ENCODE measurements at regions not wholly inside any gene's neighbourhood (a gene's known extent, or its start where the extent isn't known, plus 50 kb on each side); places are given as distances from the start of the nearest gene placed in this dataset.

DNA sequence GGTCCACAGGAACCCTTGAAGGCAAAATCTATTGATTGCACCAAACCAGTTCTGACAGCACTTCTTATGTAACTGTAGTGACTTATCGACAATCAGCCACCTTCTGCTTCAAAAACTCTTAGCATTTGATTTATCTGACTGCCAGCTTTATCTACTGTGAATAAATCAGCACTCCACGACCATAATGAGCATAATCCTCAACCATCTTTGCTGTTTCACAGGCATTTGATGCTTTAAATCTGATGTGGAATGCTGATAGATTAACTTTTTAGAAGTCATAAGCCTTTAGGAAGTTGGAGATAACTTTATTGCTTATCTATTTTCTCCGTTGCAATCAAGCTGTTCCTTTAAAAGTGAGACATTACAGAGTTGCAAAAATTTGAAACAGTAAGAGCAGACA lies 101.5 kb upstream of the PTCHD4 start:
- ChIA-PET POLR2A (no interaction called here), CTCF (interaction anchor here (0.9 kb wide), 1 partner anchor 773 kb away, joined by 3 read pairs; no protein-coding TSS in a partner anchor)
- no peak for DNase-seq (ENCODE audit: low read depth)
- H3K36me3 ChIP-seq (ENCODE audit: control insufficient read depth, insufficient read depth, low read length): no peaks in the 10 kb centered on the region
- TF ChIP-seq, protein P1, sequence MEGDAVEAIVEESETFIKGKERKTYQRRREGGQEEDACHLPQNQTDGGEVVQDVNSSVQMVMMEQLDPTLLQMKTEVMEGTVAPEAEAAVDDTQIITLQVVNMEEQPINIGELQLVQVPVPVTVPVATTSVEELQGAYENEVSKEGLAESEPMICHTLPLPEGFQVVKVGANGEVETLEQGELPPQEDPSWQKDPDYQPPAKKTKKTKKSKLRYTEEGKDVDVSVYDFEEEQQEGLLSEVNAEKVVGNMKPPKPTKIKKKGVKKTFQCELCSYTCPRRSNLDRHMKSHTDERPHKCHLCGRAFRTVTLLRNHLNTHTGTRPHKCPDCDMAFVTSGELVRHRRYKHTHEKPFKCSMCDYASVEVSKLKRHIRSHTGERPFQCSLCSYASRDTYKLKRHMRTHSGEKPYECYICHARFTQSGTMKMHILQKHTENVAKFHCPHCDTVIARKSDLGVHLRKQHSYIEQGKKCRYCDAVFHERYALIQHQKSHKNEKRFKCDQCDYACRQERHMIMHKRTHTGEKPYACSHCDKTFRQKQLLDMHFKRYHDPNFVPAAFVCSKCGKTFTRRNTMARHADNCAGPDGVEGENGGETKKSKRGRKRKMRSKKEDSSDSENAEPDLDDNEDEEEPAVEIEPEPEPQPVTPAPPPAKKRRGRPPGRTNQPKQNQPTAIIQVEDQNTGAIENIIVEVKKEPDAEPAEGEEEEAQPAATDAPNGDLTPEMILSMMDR (IDR thresholded peaks at IDR 0.05; ENCODE audit: insufficient read depth, low read depth, low read length): no peak
- no peaks in the 10 kb centered on the region; the same call in 1 of the 2 replicates for H3K27me3 ChIP-seq (ENCODE audit: control insufficient read depth, insufficient read depth, low read length)
- H3K4me3 ChIP-seq (ENCODE audit: low read depth, low read length): no peak overlapping the region

DNA sequence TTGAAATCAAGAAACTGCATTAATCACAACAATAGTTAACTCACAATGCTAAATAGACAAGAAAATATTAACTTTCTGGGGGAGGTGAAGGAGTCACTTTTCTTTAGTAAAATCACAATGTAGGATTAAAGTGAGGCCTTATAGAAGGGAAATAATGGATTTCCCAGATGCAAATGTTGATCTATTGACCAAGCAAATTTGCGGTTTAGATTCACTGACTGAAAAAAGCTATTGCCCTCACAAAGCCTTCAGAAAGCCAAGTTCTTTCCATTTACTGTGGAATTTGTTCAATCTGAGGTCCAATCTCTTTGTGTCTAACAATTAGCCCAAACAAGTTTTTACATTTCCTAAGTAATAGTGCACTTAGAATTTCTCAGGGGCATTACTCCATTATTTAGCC lies 95.1 kb upstream of the PTCHD4 start:
- TF ChIP-seq, protein P1 (IDR thresholded peaks at IDR 0.05; ENCODE audit: insufficient read depth, low read depth, low read length): no peak
- POLR2A ChIA-PET: no interaction called here
- CTCF ChIA-PET: no interaction called here
- DNase-seq (ENCODE audit: low read depth): no peak
- H3K27me3 ChIP-seq (ENCODE audit: control insufficient read depth, insufficient read depth, low read length): no peaks in the 10 kb centered on the region; the same call in 1 of the 2 replicates
- no peaks in the 10 kb centered on the region for H3K36me3 ChIP-seq (ENCODE audit: control insufficient read depth, insufficient read depth, low read length)
- H3K4me3 ChIP-seq (ENCODE audit: low read depth, low read length): no peak overlapping the region

DNA sequence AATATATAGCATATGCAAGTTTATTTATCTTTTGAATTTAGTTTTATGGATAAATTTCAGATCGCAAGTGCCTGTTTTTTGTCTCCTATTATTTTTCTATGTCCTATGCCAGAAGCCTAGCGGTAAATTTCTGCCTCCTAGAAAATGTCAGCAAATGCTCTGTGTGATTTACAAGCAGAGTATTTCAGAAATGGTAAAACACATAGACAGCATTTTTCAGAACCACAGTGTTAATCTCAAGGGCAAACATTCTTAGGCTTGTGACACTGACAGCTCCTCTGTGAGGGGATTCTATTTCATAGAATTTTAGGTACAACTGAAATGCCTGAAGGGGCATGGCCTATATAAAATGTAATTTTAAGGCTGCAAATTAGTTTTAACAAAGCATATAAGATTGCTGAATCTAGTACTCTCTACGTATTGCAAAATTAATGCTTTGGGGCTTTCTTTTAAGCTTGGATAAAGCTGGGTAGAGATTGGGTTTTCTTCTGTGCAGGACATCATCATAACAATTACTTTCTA lies 89.9 kb upstream of the PTCHD4 start:
- POLR2A ChIA-PET: no interaction called here
- CTCF ChIA-PET: no interaction called here
- no peak for DNase-seq (ENCODE audit: low read depth)

DNA sequence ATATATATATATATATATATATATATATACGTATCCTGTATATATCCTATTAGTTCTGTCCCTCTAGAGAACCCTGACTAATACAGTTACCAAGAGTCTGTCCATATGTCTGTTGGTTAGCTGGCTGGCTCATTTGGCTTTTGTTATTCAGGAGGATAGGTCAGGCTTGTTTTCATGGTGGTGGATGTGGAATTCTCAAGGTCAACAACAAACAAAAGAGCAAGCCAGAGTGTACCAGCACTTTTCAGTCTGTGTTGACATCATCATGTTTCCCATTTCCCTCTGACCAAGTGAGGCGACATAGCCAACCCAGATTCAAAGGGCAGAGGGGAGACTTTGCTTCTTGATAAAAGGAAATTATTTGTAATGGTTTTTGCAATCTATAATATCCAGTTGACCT lies 88.5 kb upstream of the PTCHD4 start:
- DNase-seq (ENCODE audit: low read depth): no peak
- CTCF ChIA-PET: no interaction called here
- TF ChIP-seq, protein P1 (IDR thresholded peaks at IDR 0.05; ENCODE audit: insufficient read depth, low read depth, low read length): no peak
- POLR2A ChIA-PET: no interaction called here
- no peak overlapping the region for H3K4me3 ChIP-seq (ENCODE audit: low read depth, low read length)
- no peaks in the 10 kb centered on the region for H3K36me3 ChIP-seq (ENCODE audit: control insufficient read depth, insufficient read depth, low read length)
- no peaks in the 10 kb centered on the region for H3K27me3 ChIP-seq (ENCODE audit: control insufficient read depth, insufficient read depth, low read length)

More for the DNA sequence above, 89.9 kb upstream of the PTCHD4 start:
- Histone ChIP-seq H3K4me3 (ENCODE audit: low read depth, low read length) (no peak overlapping the region), H3K36me3 (ENCODE audit: control insufficient read depth, insufficient read depth, low read length) (no peaks in the 10 kb centered on the region), H3K27me3 (ENCODE audit: control insufficient read depth, insufficient read depth, low read length) (no peaks in the 10 kb centered on the region)
- TF ChIP-seq, protein P1 (IDR thresholded peaks at IDR 0.05; ENCODE audit: insufficient read depth, low read depth, low read length): no peak

DNA sequence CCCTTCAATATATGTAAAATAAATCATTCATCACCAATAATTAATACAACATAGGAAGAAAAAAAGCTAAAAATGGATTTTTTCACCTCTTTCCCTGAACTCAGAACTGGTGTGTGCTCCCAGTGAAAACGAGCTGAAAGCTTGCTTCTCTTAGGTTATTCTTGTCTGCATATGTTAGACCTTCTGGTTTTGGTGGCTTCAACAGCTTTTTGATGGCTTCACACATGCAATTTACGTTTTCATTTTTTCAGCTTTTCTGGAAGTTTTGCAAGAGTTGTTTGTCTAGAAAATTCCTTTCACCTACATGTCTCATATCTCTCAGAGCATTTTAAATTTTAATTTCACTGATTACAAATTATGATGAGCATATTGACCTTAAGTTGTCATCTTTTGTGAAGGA lies 86.9 kb upstream of the PTCHD4 start:
- DNase-seq (ENCODE audit: low read depth): no peak
- TF ChIP-seq, protein P1 (IDR thresholded peaks at IDR 0.05; ENCODE audit: insufficient read depth, low read depth, low read length): no peak
- ChIA-PET POLR2A (no interaction called here), CTCF (no interaction called here)
- no peaks in the 10 kb centered on the region for H3K27me3 ChIP-seq (ENCODE audit: control insufficient read depth, insufficient read depth, low read length)
- no peaks in the 10 kb centered on the region for H3K36me3 ChIP-seq (ENCODE audit: control insufficient read depth, insufficient read depth, low read length)
- no peak overlapping the region for H3K4me3 ChIP-seq (ENCODE audit: low read depth, low read length)

All from BJ (cell line).